ENCODE measurements at regions not wholly inside any gene's neighbourhood (a gene's known extent, or its start where the extent isn't known, plus 50 kb on each side); places are given as distances from the start of the nearest gene placed in this dataset.

DNA sequence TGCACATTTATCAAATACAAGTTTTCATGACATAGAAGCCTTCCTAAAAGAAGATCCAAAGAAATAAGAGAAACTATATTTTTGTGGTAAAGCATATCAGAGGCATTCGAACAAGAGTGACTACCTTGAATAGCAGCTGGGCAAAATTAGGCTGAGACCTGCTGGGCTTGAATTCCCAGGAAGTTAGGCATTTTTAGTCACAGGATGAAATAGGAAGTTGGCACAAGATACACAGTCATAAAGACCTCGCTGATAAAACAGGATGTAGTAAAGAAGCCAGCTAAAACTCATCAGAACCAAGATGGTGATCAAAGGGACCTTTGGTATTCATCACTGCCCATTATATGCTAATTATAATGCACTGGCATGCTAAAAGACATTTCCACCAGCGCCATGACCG lies 1302.3 kb upstream of the NRXN1 start:
- TF ChIP-seq, protein P1, sequence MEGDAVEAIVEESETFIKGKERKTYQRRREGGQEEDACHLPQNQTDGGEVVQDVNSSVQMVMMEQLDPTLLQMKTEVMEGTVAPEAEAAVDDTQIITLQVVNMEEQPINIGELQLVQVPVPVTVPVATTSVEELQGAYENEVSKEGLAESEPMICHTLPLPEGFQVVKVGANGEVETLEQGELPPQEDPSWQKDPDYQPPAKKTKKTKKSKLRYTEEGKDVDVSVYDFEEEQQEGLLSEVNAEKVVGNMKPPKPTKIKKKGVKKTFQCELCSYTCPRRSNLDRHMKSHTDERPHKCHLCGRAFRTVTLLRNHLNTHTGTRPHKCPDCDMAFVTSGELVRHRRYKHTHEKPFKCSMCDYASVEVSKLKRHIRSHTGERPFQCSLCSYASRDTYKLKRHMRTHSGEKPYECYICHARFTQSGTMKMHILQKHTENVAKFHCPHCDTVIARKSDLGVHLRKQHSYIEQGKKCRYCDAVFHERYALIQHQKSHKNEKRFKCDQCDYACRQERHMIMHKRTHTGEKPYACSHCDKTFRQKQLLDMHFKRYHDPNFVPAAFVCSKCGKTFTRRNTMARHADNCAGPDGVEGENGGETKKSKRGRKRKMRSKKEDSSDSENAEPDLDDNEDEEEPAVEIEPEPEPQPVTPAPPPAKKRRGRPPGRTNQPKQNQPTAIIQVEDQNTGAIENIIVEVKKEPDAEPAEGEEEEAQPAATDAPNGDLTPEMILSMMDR (IDR thresholded peaks at IDR 0.05): no peak
- TF ChIP-seq POLR2A (IDR thresholded peaks at IDR 0.05) (no peak), EP300 (IDR thresholded peaks at IDR 0.05) (no peak)

Data from suprapubic skin (tissue), 3 donors.